Skeletal muscle satellite cell (primary cell): ENCODE measurements at regions not wholly inside any gene's neighbourhood (a gene's known extent, or its start where the extent isn't known, plus 50 kb on each side); places are given as distances from the start of the nearest gene placed in this dataset.
"Not testable (repeated sequence)": the region's sequence is repeated elsewhere in the genome, so short reads cannot be mapped to it uniquely, and the experiment has no call there.

Source experiments
- H3K27me3 ChIP-seq: 2 replicates; pipeline ENCODE4 v1.7.0; 2013; ENCODE audit warnings: low read length; ENCODE audit not compliant: control insufficient read depth, insufficient read depth
- H3K36me3 ChIP-seq: 2 replicates; pipeline ENCODE4 v1.7.0; 2013; ENCODE audit warnings: mild to moderate bottlenecking, control low read depth, low read length; ENCODE audit not compliant: insufficient read depth
- H3K4me1 ChIP-seq: 2 replicates; pipeline ENCODE4 v1.7.0; 2013; ENCODE audit warnings: low read length; ENCODE audit not compliant: control insufficient read depth, insufficient read depth
- H3K4me2 ChIP-seq: 2 replicates; pipeline ENCODE4 v1.7.0; 2013; ENCODE audit warnings: mild to moderate bottlenecking, low read length
- H3K4me3 ChIP-seq: 2 replicates; pipeline ENCODE4 v1.7.0; 2013; ENCODE audit warnings: low read length
- H3K9ac ChIP-seq: 2 replicates; pipeline ENCODE4 v1.7.0; 2013; ENCODE audit warnings: mild to moderate bottlenecking, low read depth, low read length, moderate library complexity
- H3K9me3 ChIP-seq: replicated peaks from 2 replicates; pipeline ENCODE4 v1.7.0; 2013; ENCODE audit warnings: mild to moderate bottlenecking, control low read depth, low read length

GRCh38 chr9:84512493-84512892, 157.0 kb upstream of the NTRK2 start:
- H3K4me1 ChIP-seq = no peaks in the 10 kb centered on the region
- H3K4me2 ChIP-seq = no peak overlapping the region
- no peaks in the 10 kb centered on the region for H3K9me3 ChIP-seq
- no peak overlapping the region for H3K9ac ChIP-seq
- H3K4me3 ChIP-seq = no peak overlapping the region
- no peaks in the 10 kb centered on the region for H3K36me3 ChIP-seq
- H3K27me3 ChIP-seq = no peaks in the 10 kb centered on the region

GRCh38 chr9:84513473-84513872, 156.1 kb upstream of the NTRK2 start:
- Histone ChIP-seq H3K36me3 (no peaks in the 10 kb centered on the region), H3K27me3 (no peaks in the 10 kb centered on the region), H3K4me1 (no peaks in the 10 kb centered on the region), H3K4me2 (no peak overlapping the region), H3K9ac (no peak overlapping the region), H3K4me3 (no peak overlapping the region), H3K9me3 (no peaks in the 10 kb centered on the region)

GRCh38 chr9:84513979-84514378, 155.6 kb upstream of the NTRK2 start:
- Histone ChIP-seq H3K27me3 (no peaks in the 10 kb centered on the region), H3K36me3 (no peaks in the 10 kb centered on the region), H3K4me2 (no peak overlapping the region), H3K4me1 (no peaks in the 10 kb centered on the region), H3K4me3 (no peak overlapping the region), H3K9me3 (no peaks in the 10 kb centered on the region), H3K9ac (no peak overlapping the region)

- no peaks in the 10 kb centered on the region for H3K9me3 ChIP-seq
- H3K9ac ChIP-seq = no peak overlapping the region
- no peaks in the 10 kb centered on the region for H3K27me3 ChIP-seq
- H3K4me2 ChIP-seq = no peak overlapping the region
- H3K36me3 ChIP-seq = no peaks in the 10 kb centered on the region
- no peak overlapping the region for H3K4me3 ChIP-seq
- H3K4me1 ChIP-seq = no peaks in the 10 kb centered on the region
Observed at GRCh38 chr9:84514421-84514820, 155.1 kb upstream of the NTRK2 start.

GRCh38 chr9:84517026-84517425, 152.5 kb upstream of the NTRK2 start:
- Histone ChIP-seq H3K9me3 (no peaks in the 10 kb centered on the region), H3K4me1 (no peaks in the 10 kb centered on the region), H3K4me2 (no peak overlapping the region), H3K4me3 (no peak overlapping the region), H3K27me3 (no peaks in the 10 kb centered on the region), H3K36me3 (no peaks in the 10 kb centered on the region), H3K9ac (no peak overlapping the region)

- H3K36me3 ChIP-seq = no peaks in the 10 kb centered on the region
- H3K9ac ChIP-seq = no peak overlapping the region
- no peaks in the 10 kb centered on the region for H3K9me3 ChIP-seq
Observed at GRCh38 chr9:84519413-84519812, 150.1 kb upstream of the NTRK2 start.

GRCh38 chr9:84521208-84521607, 148.3 kb upstream of the NTRK2 start:
- Histone ChIP-seq H3K4me3 (no peak overlapping the region), H3K4me1 (no peaks in the 10 kb centered on the region), H3K27me3 (no peaks in the 10 kb centered on the region), H3K9me3 (no peaks in the 10 kb centered on the region), H3K4me2 (no peak overlapping the region), H3K36me3 (no peaks in the 10 kb centered on the region), H3K9ac (no peak overlapping the region)

More at GRCh38 chr9:84519413-84519812, 150.1 kb upstream of the NTRK2 start:
- Histone ChIP-seq H3K4me2 (no peak overlapping the region), H3K4me3 (no peak overlapping the region), H3K4me1 (no peaks in the 10 kb centered on the region), H3K27me3 (no peaks in the 10 kb centered on the region)

- H3K9me3 ChIP-seq, H3K4me1 ChIP-seq, H3K4me2 ChIP-seq, H3K9ac ChIP-seq, H3K36me3 ChIP-seq, H3K4me3 ChIP-seq, H3K27me3 ChIP-seq: not testable (repeated sequence)
Observed at GRCh38 chr9:84526211-84526610, 143.3 kb upstream of the NTRK2 start.

GRCh38 chr9:84527060-84527720, 142.3 kb upstream of the NTRK2 start:
- not testable (repeated sequence) for H3K4me1 ChIP-seq, H3K36me3 ChIP-seq, H3K27me3 ChIP-seq, H3K4me3 ChIP-seq, H3K9ac ChIP-seq, H3K4me2 ChIP-seq, H3K9me3 ChIP-seq

GRCh38 chr9:84535973-84536372, 133.6 kb upstream of the NTRK2 start:
- not testable (repeated sequence) for H3K4me2 ChIP-seq, H3K4me3 ChIP-seq, H3K27me3 ChIP-seq, H3K36me3 ChIP-seq, H3K9ac ChIP-seq, H3K9me3 ChIP-seq, H3K4me1 ChIP-seq

- Histone ChIP-seq H3K9ac (no peak overlapping the region), H3K36me3 (no peaks in the 10 kb centered on the region)
Observed at GRCh38 chr9:84538879-84539278, 130.7 kb upstream of the NTRK2 start.

GRCh38 chr9:84542554-84542953, 127.0 kb upstream of the NTRK2 start:
- Histone ChIP-seq H3K4me1 (no peaks in the 10 kb centered on the region), H3K9me3 (no peaks in the 10 kb centered on the region), H3K4me3 (no peak overlapping the region), H3K9ac (no peak overlapping the region), H3K27me3 (no peaks in the 10 kb centered on the region), H3K36me3 (no peaks in the 10 kb centered on the region), H3K4me2 (no peak overlapping the region)

More at GRCh38 chr9:84538879-84539278, 130.7 kb upstream of the NTRK2 start:
- H3K4me2 ChIP-seq = no peak overlapping the region
- no peaks in the 10 kb centered on the region for H3K9me3 ChIP-seq
- H3K4me3 ChIP-seq = no peak overlapping the region
- no peaks in the 10 kb centered on the region for H3K27me3 ChIP-seq
- no peaks in the 10 kb centered on the region for H3K4me1 ChIP-seq
